ENCODE measurements at regions not wholly inside any gene's neighbourhood (a gene's known extent, or its start where the extent isn't known, plus 50 kb on each side); places are given as distances from the start of the nearest gene placed in this dataset.
"Not testable (repeated sequence)": the region's sequence is repeated elsewhere in the genome, so short reads cannot be mapped to it uniquely, and the experiment has no call there.

GRCh38 chr2:87466591-87467120 is 281.2 kb upstream of the PLGLB2 start:
- 84 to 91% methylated on average over 4 to 6 of the region's 8 CpGs for WGBS, 2 donors
- not testable (repeated sequence) for DNase-seq (ENCODE audit: low spot score in 2 of 2)

DNA sequence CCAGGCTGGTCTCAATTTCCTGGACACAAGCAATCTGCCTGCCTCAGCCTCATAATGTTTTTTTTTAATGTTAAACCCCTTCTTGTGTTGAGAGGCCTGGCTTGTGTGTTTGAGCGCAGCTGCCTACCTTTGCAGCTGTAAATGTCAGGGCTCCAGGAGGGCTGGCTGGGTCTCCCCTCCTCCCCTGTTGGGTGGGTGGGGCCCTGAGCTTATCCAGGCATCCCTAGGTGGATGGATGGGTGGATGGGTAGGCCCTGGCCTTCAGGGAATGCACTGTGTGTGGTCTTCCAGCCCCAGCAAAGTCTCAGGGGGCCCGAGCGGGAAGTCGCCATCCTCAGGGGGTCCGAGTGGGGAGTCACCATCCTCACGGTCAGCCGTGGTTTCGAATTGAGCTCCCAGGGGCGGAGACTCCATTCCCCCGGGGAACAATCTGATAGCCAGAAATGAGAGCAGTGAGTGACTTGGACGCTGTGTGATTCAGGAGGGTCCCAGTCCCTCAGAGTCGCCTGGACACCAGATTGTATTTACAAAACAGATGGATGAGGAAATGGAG is 279.4 kb upstream of the PLGLB2 start:
- DNase-seq (ENCODE audit: low spot score in 2 of 2); intact Hi-C loops (cut with DNase I; ENCODE audit: low total_unique reads); H3K4me3 ChIP-seq (ENCODE audit: low read depth, poor library complexity, severe bottlenecking): not testable (repeated sequence)
- WGBS, 2 donors, result 63 to 68% methylated on average over 11 to 12 of the region's 12 CpGs

More at GRCh38 chr2:87466591-87467120, 281.2 kb upstream of the PLGLB2 start:
- H3K4me3 ChIP-seq (ENCODE audit: low read depth, poor library complexity, severe bottlenecking); intact Hi-C loops (cut with DNase I; ENCODE audit: low total_unique reads): not testable (repeated sequence)

DNA sequence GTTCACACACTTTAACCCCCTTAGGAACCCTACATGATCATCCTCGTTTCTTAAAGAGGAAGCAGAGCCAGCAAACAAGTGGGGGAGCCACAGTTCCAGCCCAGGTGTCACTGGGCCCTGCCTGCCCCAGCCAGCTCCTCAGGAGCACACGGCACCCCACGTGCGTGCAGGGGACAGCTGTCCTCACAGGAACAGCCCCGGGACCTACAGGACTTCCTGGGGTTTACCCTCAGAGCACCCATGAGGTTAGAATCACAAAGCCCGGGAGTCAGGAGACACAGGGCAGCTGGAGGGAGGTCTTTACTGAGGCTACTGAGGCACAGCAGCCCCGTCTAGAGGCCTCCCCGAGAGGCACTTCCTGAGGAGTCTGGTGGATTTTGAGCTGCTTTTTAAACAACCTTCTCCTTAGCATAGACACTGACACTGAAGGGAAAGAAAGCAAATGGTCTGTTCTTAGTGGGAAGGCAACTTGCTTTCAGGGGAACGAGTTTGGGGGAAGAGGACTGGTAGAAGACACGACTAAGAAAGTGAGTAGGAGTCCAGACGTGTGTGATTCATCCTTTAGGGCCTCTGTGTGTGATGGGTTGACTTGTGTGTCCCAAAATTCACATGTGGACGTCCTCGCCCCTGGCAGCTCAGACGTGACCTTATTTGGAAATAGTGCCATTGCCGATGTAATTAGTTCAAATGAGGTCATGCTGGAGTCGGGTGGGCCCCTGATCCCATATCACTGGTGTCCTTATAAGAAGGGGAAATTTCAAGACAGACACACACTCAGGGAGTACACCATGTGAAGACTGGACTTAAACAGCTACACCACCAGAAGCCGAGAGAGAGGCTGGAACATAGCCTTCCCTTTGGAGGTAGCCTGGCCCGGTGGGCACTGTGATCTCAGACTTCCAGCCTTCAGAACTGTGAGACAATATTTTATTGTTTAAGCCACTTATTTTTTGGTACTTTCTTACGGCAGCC is 278.4 kb upstream of the PLGLB2 start:
- intact Hi-C loops (cut with DNase I; ENCODE audit: low total_unique reads); H3K4me3 ChIP-seq (ENCODE audit: low read depth, poor library complexity, severe bottlenecking); DNase-seq (ENCODE audit: low spot score in 2 of 2): not testable (repeated sequence)
- WGBS, 2 donors, result 67 to 88% methylated on average over 13 to 14 of the region's 19 CpGs

DNA sequence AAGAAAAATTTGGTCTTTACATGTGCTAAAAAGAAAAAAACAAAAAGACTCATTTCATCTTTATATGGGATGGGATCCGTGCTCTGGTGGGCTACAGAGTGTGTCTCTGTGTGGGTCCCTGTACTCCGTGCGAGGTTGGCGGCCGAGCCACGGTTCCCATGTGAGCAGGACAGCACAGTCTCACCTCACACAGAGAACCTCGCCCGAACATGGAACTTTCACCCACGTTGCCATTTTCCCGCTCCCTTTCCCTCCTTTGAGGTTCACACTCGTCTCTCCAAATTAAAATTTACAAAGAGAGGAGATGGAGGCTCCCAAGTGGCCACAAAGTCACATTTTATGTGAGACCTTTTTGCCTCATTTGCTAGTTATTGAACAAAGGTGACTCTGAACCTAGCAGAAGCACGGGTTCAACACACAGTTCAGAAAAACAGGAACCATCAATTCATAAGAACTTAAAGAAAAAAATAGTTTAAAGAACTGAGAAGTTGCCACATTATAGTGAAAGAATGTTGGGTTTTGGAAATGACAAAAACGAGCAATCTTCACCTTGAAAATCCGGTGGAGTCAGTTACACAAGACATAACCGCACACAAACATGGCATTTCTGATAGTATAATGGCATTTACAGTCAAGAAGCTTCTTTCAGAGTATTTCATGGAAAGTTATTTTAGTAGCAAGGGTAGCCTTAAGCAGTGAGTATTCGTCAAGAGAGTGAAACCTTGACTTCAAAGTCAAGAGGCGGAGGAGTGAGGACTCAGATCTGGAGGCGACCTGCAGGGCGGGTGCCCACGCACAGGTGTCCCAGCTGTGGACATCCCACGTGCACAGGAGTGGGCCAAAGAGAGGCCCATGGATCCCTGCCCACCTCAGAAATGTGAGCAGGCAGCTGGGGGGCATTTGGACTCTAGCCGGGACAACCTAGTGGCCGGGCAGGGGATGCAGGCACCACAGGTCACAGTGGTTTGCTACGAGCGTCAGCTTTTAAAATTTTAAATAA is 277.2 kb upstream of the PLGLB2 start:
- WGBS, 2 donors, result 78 to 83% methylated on average over 16 to 19 of the region's 25 CpGs
- DNase-seq (ENCODE audit: low spot score in 2 of 2); intact Hi-C loops (cut with DNase I; ENCODE audit: low total_unique reads); H3K4me3 ChIP-seq (ENCODE audit: low read depth, poor library complexity, severe bottlenecking): not testable (repeated sequence)

GRCh38 chr2:87471478-87471877 is 276.4 kb upstream of the PLGLB2 start:
- intact Hi-C loops (cut with DNase I; ENCODE audit: low total_unique reads), result not testable (repeated sequence)
- WGBS, 2 donors, result 68% methylated on average over 3 of the region's 3 CpGs

GRCh38 chr2:87476223-87476872 is 271.5 kb upstream of the PLGLB2 start:
- WGBS, 2 donors, result 29 to 45% methylated on average over 5 of the region's 5 CpGs
- intact Hi-C loops (cut with DNase I; ENCODE audit: low total_unique reads); H3K4me3 ChIP-seq (ENCODE audit: low read depth, poor library complexity, severe bottlenecking); DNase-seq (ENCODE audit: low spot score in 2 of 2): not testable (repeated sequence)

More at GRCh38 chr2:87471478-87471877, 276.4 kb upstream of the PLGLB2 start:
- not testable (repeated sequence) for DNase-seq (ENCODE audit: low spot score in 2 of 2); H3K4me3 ChIP-seq (ENCODE audit: low read depth, poor library complexity, severe bottlenecking)

- WGBS, 2 donors, result 77 to 80% methylated on average over 5 of the region's 5 CpGs
- H3K4me3 ChIP-seq (ENCODE audit: low read depth, poor library complexity, severe bottlenecking); DNase-seq (ENCODE audit: low spot score in 2 of 2); intact Hi-C loops (cut with DNase I; ENCODE audit: low total_unique reads): not testable (repeated sequence)
Observed at GRCh38 chr2:87476936-87477335, 271.0 kb upstream of the PLGLB2 start.

GRCh38 chr2:87477669-87478428 is 270.0 kb upstream of the PLGLB2 start:
- H3K4me3 ChIP-seq (ENCODE audit: low read depth, poor library complexity, severe bottlenecking); intact Hi-C loops (cut with DNase I; ENCODE audit: low total_unique reads); DNase-seq (ENCODE audit: low spot score in 2 of 2): not testable (repeated sequence)
- 41 to 75% methylated on average over 4 of the region's 12 CpGs for WGBS, 2 donors

- 80 to 82% methylated on average over 1 to 2 of the region's 4 CpGs for WGBS, 2 donors
- intact Hi-C loops (cut with DNase I; ENCODE audit: low total_unique reads); H3K4me3 ChIP-seq (ENCODE audit: low read depth, poor library complexity, severe bottlenecking); DNase-seq (ENCODE audit: low spot score in 2 of 2): not testable (repeated sequence)
Observed at GRCh38 chr2:87478911-87479310, 269.0 kb upstream of the PLGLB2 start.

GRCh38 chr2:87483093-87483680 is 264.7 kb upstream of the PLGLB2 start:
- H3K4me3 ChIP-seq (ENCODE audit: low read depth, poor library complexity, severe bottlenecking); intact Hi-C loops (cut with DNase I; ENCODE audit: low total_unique reads); DNase-seq (ENCODE audit: low spot score in 2 of 2): not testable (repeated sequence)
- 54 to 63% methylated on average over 7 of the region's 7 CpGs for WGBS, 2 donors

- H3K4me3 ChIP-seq (ENCODE audit: low read depth, poor library complexity, severe bottlenecking); DNase-seq (ENCODE audit: low spot score in 2 of 2); intact Hi-C loops (cut with DNase I; ENCODE audit: low total_unique reads): not testable (repeated sequence)
- WGBS, 2 donors, result 69 to 94% methylated on average over 2 of the region's 2 CpGs
Observed at GRCh38 chr2:87484363-87484762, 263.5 kb upstream of the PLGLB2 start.

- 3 to 13% methylated on average over 4 to 7 of the region's 8 CpGs for WGBS, 2 donors
- H3K4me3 ChIP-seq (ENCODE audit: low read depth, poor library complexity, severe bottlenecking); intact Hi-C loops (cut with DNase I; ENCODE audit: low total_unique reads); DNase-seq (ENCODE audit: low spot score in 2 of 2): not testable (repeated sequence)
Observed at GRCh38 chr2:87485455-87485854, 262.4 kb upstream of the PLGLB2 start.

DNA sequence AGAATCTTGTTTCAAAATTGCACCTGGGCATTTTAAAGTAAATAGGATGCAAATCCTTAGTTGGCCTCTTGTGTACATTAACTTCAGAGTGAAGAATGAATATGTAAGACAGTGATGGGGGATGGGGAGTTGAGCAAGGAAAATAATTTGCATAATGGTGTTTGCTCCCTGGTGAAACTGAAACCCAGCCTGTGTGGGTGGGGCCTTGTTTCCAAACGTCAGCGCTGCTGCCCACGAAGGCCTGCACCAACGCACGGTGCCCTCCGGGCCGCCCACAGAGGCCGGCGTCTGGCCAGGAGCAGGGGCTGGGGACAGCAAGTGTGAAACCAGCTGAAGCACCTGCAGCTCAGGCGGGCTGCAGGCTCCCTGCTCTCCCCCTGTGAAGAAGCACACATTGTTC is 262.0 kb upstream of the PLGLB2 start:
- 0% methylated on average over 2 of the region's 10 CpGs; no CpG with 5 or more reads in 1 of the 2 donors for WGBS, 2 donors
- DNase-seq (ENCODE audit: low spot score in 2 of 2); H3K4me3 ChIP-seq (ENCODE audit: low read depth, poor library complexity, severe bottlenecking); intact Hi-C loops (cut with DNase I; ENCODE audit: low total_unique reads): not testable (repeated sequence)

All from lower leg skin (tissue), 3 donors.